ENCODE measurements at regions not wholly inside any gene's neighbourhood (a gene's known extent, or its start where the extent isn't known, plus 50 kb on each side); places are given as distances from the start of the nearest gene placed in this dataset.

DNA sequence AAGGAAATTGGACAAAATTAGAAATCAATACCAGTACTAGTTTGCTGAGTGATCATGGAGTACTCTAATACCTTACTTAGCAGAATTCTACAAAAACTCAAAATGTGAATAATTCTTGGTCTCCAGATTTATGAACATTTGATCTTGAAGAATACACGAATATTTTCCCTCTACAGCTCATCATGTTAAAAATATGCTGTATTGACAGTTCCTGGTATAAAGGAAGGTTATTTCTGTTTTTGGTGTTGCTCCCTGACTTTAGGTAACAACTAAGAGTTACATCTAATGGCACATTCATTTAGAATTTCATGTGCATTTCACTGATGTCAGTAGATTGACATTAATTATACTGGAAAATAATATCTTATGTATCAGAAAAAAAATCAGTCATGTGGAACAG lies 479.2 kb upstream of the PKDCC start:
- Histone ChIP-seq H3K4me2 (no peak overlapping the region), H3K27ac (no peak overlapping the region), H3K9me3 (no peaks in the 10 kb centered on the region), H3K4me3 (no peak overlapping the region), H3K4me1 (no peaks in the 10 kb centered on the region)
- CTCF ChIA-PET = no interaction called here
- 2% methylated on average over 1 of the region's 1 CpG for WGBS (ENCODE audit: missing lambda C conversion rate)
- ATAC-seq (no peak), DNase-seq (ENCODE audit: low read depth in 1 of 2, low spot score in 1 of 2) (no peak), FAIRE-seq (no peak)
- TF ChIP-seq NPAS2 (CRISPR knock-in tag; IDR thresholded peaks at IDR 0.05; ENCODE audit: borderline replicate concordance) (no peak), PHF8 (IDR thresholded peaks at IDR 0.05; ENCODE audit: borderline replicate concordance, low read depth) (no peak), JUN (IDR thresholded peaks at IDR 0.05) (no peak), MAFK (IDR thresholded peaks at IDR 0.05; ENCODE audit: partially characterized antibody) (peak; percentile 71), ZC3H11A (IDR thresholded peaks at IDR 0.05) (no peak), ZNF302 (CRISPR knock-in tag; IDR thresholded peaks at IDR 0.05) (no peak)
- TF ChIP-seq, protein P1, sequence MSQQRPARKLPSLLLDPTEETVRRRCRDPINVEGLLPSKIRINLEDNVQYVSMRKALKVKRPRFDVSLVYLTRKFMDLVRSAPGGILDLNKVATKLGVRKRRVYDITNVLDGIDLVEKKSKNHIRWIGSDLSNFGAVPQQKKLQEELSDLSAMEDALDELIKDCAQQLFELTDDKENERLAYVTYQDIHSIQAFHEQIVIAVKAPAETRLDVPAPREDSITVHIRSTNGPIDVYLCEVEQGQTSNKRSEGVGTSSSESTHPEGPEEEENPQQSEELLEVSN (IDR thresholded peaks at IDR 0.05; ENCODE audit: borderline replicate concordance, low read depth) = no peak
- TF ChIP-seq, protein P2, sequence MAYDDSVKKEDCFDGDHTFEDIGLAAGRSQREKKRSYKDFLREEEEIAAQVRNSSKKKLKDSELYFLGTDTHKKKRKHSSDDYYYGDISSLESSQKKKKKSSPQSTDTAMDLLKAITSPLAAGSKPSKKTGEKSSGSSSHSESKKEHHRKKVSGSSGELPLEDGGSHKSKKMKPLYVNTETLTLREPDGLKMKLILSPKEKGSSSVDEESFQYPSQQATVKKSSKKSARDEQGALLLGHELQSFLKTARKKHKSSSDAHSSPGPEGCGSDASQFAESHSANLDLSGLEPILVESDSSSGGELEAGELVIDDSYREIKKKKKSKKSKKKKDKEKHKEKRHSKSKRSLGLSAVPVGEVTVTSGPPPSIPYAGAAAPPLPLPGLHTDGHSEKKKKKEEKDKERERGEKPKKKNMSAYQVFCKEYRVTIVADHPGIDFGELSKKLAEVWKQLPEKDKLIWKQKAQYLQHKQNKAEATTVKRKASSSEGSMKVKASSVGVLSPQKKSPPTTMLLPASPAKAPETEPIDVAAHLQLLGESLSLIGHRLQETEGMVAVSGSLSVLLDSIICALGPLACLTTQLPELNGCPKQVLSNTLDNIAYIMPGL (CRISPR knock-in tag; IDR thresholded peaks at IDR 0.05; ENCODE audit: borderline replicate concordance) = no peak
- POLR2A ChIA-PET = no interaction called here

DNA sequence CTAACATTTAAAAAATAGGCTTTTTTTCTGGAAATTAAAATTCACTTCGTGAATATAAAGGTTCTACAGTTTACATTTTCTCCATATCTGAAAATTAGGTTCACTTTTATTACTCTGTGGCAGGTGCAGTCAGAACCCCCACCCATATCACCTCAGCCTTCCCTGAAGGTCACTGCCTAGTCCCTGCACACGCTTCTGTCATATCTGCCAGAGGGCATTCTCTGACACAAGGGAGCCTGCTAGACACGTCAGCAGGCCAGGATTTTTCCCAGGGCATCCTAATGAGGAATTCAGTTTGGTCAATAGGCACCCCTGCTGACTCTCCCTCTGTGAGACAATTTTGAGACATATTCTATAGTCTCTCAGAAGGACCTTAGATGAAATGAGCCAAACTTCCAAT lies 475.7 kb upstream of the PKDCC start:
- CTCF ChIA-PET = no interaction called here
- no peak for TF ChIP-seq HOXA7 (CRISPR knock-in tag; IDR thresholded peaks at IDR 0.05)
- TF ChIP-seq HOXB13 (CRISPR knock-in tag; IDR thresholded peaks at IDR 0.05; ENCODE audit: low read depth) = no peak
- TF ChIP-seq, protein P1 (IDR thresholded peaks at IDR 0.05; ENCODE audit: borderline replicate concordance, low read depth) = no peak
- no peak for TF ChIP-seq HOXB5 (CRISPR knock-in tag; IDR thresholded peaks at IDR 0.05)
- TF ChIP-seq CHD4 (IDR thresholded peaks at IDR 0.05; ENCODE audit: borderline replicate concordance) = no peak
- TF ChIP-seq KDM1A (IDR thresholded peaks at IDR 0.05; ENCODE audit: low read depth) = no peak
- no peak for TF ChIP-seq MAZ (IDR thresholded peaks at IDR 0.05; ENCODE audit: borderline replicate concordance, low read depth, low read length)
- no peak for TF ChIP-seq FOXS1 (CRISPR knock-in tag; IDR thresholded peaks at IDR 0.05)
- TF ChIP-seq FOSL2 (IDR thresholded peaks at IDR 0.05) = no peak
- TF ChIP-seq FOSL2 (CRISPR knock-in tag; IDR thresholded peaks at IDR 0.05) = no peak
- no peak for TF ChIP-seq GATA3 (IDR thresholded peaks at IDR 0.05; ENCODE audit: borderline replicate concordance)
- TF ChIP-seq RARB (CRISPR knock-in tag; IDR thresholded peaks at IDR 0.05) = no peak
- TF ChIP-seq RAD21 (conservative IDR thresholded peaks at IDR 0.05 in 1 of 2, IDR thresholded peaks at IDR 0.05 in 1 of 2) = no peak
- no peaks in the 10 kb centered on the region for H3K9me3 ChIP-seq
- POLR2A ChIA-PET = no interaction called here
- 9% methylated on average over 3 of the region's 3 CpGs for WGBS (ENCODE audit: missing lambda C conversion rate)
- ATAC-seq (no peak), DNase-seq (ENCODE audit: low read depth in 1 of 2, low spot score in 1 of 2) (no peak), FAIRE-seq (no peak)
- no peak overlapping the region for H3K27ac ChIP-seq
- H3K4me1 ChIP-seq = no peaks in the 10 kb centered on the region
- no peak overlapping the region for H3K4me3 ChIP-seq
- H3K4me2 ChIP-seq = no peak overlapping the region

DNA sequence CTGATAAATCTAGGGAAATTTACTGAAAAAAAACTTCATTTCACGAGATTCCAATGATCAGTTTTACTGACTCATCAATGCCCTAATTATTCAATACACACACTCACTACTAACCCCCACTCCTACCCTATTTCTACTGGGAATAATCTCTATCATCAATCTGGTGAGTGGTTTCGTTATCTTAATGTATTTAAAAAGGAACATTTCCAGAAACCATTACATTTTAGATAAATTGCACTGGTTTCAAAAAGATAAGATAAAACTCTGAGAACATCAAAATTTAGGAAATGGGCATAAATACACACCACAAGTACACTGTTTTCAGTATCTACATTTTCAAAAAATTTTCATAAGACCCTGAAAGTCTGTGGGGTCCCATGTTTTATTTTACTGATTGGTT lies 471.4 kb upstream of the PKDCC start:
- ChIA-PET CTCF (no interaction called here), POLR2A (no interaction called here)
- H3K4me1 ChIP-seq = no peaks in the 10 kb centered on the region
- H3K27ac ChIP-seq = no peak overlapping the region
- TF ChIP-seq GATA3 (IDR thresholded peaks at IDR 0.05; ENCODE audit: borderline replicate concordance) (no peak), SMC3 (IDR thresholded peaks at IDR 0.05) (no peak), EP300 (IDR thresholded peaks at IDR 0.05) (no peak), FOSB (CRISPR knock-in tag; IDR thresholded peaks at IDR 0.05) (no peak), NR3C1 (IDR thresholded peaks at IDR 0.05) (no peak), NPAS2 (CRISPR knock-in tag; IDR thresholded peaks at IDR 0.05; ENCODE audit: borderline replicate concordance) (no peak), HEYL (CRISPR knock-in tag; IDR thresholded peaks at IDR 0.05) (no peak), PHF8 (IDR thresholded peaks at IDR 0.05; ENCODE audit: borderline replicate concordance, low read depth) (no peak), BHLHE40 (IDR thresholded peaks at IDR 0.05; ENCODE audit: low read depth, low read length) (no peak), RFX5 (IDR thresholded peaks at IDR 0.05) (no peak), ZNF302 (CRISPR knock-in tag; IDR thresholded peaks at IDR 0.05) (no peak), EHF (CRISPR knock-in tag; IDR thresholded peaks at IDR 0.05) (no peak), CHD2 (IDR thresholded peaks at IDR 0.05; ENCODE audit: low read length, partially characterized antibody) (no peak), MAFK (IDR thresholded peaks at IDR 0.05; ENCODE audit: partially characterized antibody) (no peak), RARB (CRISPR knock-in tag; IDR thresholded peaks at IDR 0.05) (no peak), KDM5A (IDR thresholded peaks at IDR 0.05) (no peak), POLR2AphosphoS2 (conservative IDR thresholded peaks at IDR 0.05; ENCODE audit: low read length) (no peak)
- TF ChIP-seq, protein P3, sequence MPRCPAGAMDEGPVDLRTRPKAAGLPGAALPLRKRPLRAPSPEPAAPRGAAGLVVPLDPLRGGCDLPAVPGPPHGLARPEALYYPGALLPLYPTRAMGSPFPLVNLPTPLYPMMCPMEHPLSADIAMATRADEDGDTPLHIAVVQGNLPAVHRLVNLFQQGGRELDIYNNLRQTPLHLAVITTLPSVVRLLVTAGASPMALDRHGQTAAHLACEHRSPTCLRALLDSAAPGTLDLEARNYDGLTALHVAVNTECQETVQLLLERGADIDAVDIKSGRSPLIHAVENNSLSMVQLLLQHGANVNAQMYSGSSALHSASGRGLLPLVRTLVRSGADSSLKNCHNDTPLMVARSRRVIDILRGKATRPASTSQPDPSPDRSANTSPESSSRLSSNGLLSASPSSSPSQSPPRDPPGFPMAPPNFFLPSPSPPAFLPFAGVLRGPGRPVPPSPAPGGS (IDR thresholded peaks at IDR 0.05) = no peak
- TF ChIP-seq, protein P4, sequence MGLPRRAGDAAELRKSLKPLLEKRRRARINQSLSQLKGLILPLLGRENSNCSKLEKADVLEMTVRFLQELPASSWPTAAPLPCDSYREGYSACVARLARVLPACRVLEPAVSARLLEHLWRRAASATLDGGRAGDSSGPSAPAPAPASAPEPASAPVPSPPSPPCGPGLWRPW (IDR thresholded peaks at IDR 0.05) = no peak
- H3K9me3 ChIP-seq = no peaks in the 10 kb centered on the region
- no peak overlapping the region for H3K4me2 ChIP-seq
- no peak for DNase-seq (ENCODE audit: low read depth in 1 of 2, low spot score in 1 of 2)
- 3% methylated on average over 2 of the region's 2 CpGs for WGBS (ENCODE audit: missing lambda C conversion rate)
- ATAC-seq = no peak
- peak; percentile 23 for FAIRE-seq
- H3K4me3 ChIP-seq = no peak overlapping the region

Measured in A549 (cell line).